ENCODE measurements at regions not wholly inside any gene's neighbourhood (a gene's known extent, or its start where the extent isn't known, plus 50 kb on each side); places are given as distances from the start of the nearest gene placed in this dataset.

GRCh38 chr2:18208956-18209355 is 330.5 kb downstream of the KCNS3 start:
- POLR2A ChIA-PET: no interaction called here

GRCh38 chr2:18200771-18201170 is 322.3 kb downstream of the KCNS3 start:
- no peak for DNase-seq (ENCODE audit: extremely low spot score)
- POLR2A ChIA-PET: no interaction called here
- no peak for TF ChIP-seq FOXM1 (IDR thresholded peaks at IDR 0.05; ENCODE audit: borderline replicate concordance)
- TF ChIP-seq FOXK2 (IDR thresholded peaks at IDR 0.05): no peak
- no peak for TF ChIP-seq SP1 (IDR thresholded peaks at IDR 0.05)
- TF ChIP-seq TARDBP (IDR thresholded peaks at IDR 0.05): no peak
- CTCF ChIA-PET: no interaction called here

More at GRCh38 chr2:18208956-18209355, 330.5 kb downstream of the KCNS3 start:
- DNase-seq (ENCODE audit: extremely low spot score): no peak
- TF ChIP-seq L3MBTL2 (conservative IDR thresholded peaks at IDR 0.05): no peak
- TF ChIP-seq TARDBP (IDR thresholded peaks at IDR 0.05): no peak
- no peak for TF ChIP-seq SUZ12 (IDR thresholded peaks at IDR 0.05)
- no peak for TF ChIP-seq ELF4 (IDR thresholded peaks at IDR 0.05)
- CTCF ChIA-PET: no interaction called here

- DNase-seq (ENCODE audit: extremely low spot score): no peak
- ChIA-PET CTCF (no interaction called here), POLR2A (no interaction called here)
- TF ChIP-seq LEF1 (IDR thresholded peaks at IDR 0.05; ENCODE audit: borderline replicate concordance) (no peak), HDGF (IDR thresholded peaks at IDR 0.05; ENCODE audit: borderline replicate concordance) (no peak), TARDBP (IDR thresholded peaks at IDR 0.05) (no peak), SP1 (IDR thresholded peaks at IDR 0.05) (no peak), BHLHE40 (IDR thresholded peaks at IDR 0.05; ENCODE audit: borderline replicate concordance) (no peak)
Measured at GRCh38 chr2:18198677-18199076, 320.2 kb downstream of the KCNS3 start.

- POLR2A ChIA-PET: no interaction called here
- no peak for DNase-seq (ENCODE audit: extremely low spot score)
- TF ChIP-seq LEF1 (IDR thresholded peaks at IDR 0.05; ENCODE audit: borderline replicate concordance) (no peak), NFRKB (IDR thresholded peaks at IDR 0.05) (no peak), BHLHE40 (IDR thresholded peaks at IDR 0.05; ENCODE audit: borderline replicate concordance) (no peak), ELF4 (IDR thresholded peaks at IDR 0.05) (no peak), SUZ12 (IDR thresholded peaks at IDR 0.05) (no peak), FOXA1 (IDR thresholded peaks at IDR 0.05) (no peak), TARDBP (IDR thresholded peaks at IDR 0.05) (no peak), ZNF384 (IDR thresholded peaks at IDR 0.05) (no peak), PKNOX1 (IDR thresholded peaks at IDR 0.05) (no peak), CTBP1 (IDR thresholded peaks at IDR 0.05; ENCODE audit: borderline replicate concordance) (no peak)
- CTCF ChIA-PET: no interaction called here
Measured at GRCh38 chr2:18194161-18194560, 315.7 kb downstream of the KCNS3 start.

- DNase-seq (ENCODE audit: extremely low spot score): no peak
- no peak for TF ChIP-seq CTBP1 (IDR thresholded peaks at IDR 0.05; ENCODE audit: borderline replicate concordance)
- no peak for TF ChIP-seq ELF4 (IDR thresholded peaks at IDR 0.05)
- TF ChIP-seq BHLHE40 (IDR thresholded peaks at IDR 0.05; ENCODE audit: borderline replicate concordance): no peak
- no peak for TF ChIP-seq TARDBP (IDR thresholded peaks at IDR 0.05)
- no peak for TF ChIP-seq SP1 (IDR thresholded peaks at IDR 0.05)
- no peak for TF ChIP-seq HDGF (IDR thresholded peaks at IDR 0.05; ENCODE audit: borderline replicate concordance)
- no peak for TF ChIP-seq SUZ12 (IDR thresholded peaks at IDR 0.05)
- TF ChIP-seq L3MBTL2 (conservative IDR thresholded peaks at IDR 0.05): no peak
- no peak for TF ChIP-seq ARNT (IDR thresholded peaks at IDR 0.05)
- no peak for TF ChIP-seq FOXM1 (IDR thresholded peaks at IDR 0.05; ENCODE audit: borderline replicate concordance)
- no peak for TF ChIP-seq FOXA1 (IDR thresholded peaks at IDR 0.05)
- TF ChIP-seq FOXK2 (IDR thresholded peaks at IDR 0.05): no peak
- TF ChIP-seq NFRKB (IDR thresholded peaks at IDR 0.05): no peak
- TF ChIP-seq ZNF384 (IDR thresholded peaks at IDR 0.05): no peak
- no peak for TF ChIP-seq LEF1 (IDR thresholded peaks at IDR 0.05; ENCODE audit: borderline replicate concordance)
- no peak for TF ChIP-seq PKNOX1 (IDR thresholded peaks at IDR 0.05)
- POLR2A ChIA-PET: no interaction called here
- CTCF ChIA-PET: no interaction called here
Measured at GRCh38 chr2:18186816-18187613, 308.5 kb downstream of the KCNS3 start.

- POLR2A ChIA-PET: no interaction called here
- CTCF ChIA-PET: no interaction called here
- TF ChIP-seq ARNT (IDR thresholded peaks at IDR 0.05) (no peak), FOXA1 (IDR thresholded peaks at IDR 0.05) (no peak), TARDBP (IDR thresholded peaks at IDR 0.05) (no peak), PKNOX1 (IDR thresholded peaks at IDR 0.05) (no peak), HDGF (IDR thresholded peaks at IDR 0.05; ENCODE audit: borderline replicate concordance) (no peak), ELF4 (IDR thresholded peaks at IDR 0.05) (no peak), LEF1 (IDR thresholded peaks at IDR 0.05; ENCODE audit: borderline replicate concordance) (no peak), ZNF384 (IDR thresholded peaks at IDR 0.05) (no peak), L3MBTL2 (conservative IDR thresholded peaks at IDR 0.05) (no peak), SP1 (IDR thresholded peaks at IDR 0.05) (no peak), BHLHE40 (IDR thresholded peaks at IDR 0.05; ENCODE audit: borderline replicate concordance) (no peak), NFRKB (IDR thresholded peaks at IDR 0.05) (no peak), SUZ12 (IDR thresholded peaks at IDR 0.05) (no peak), CTBP1 (IDR thresholded peaks at IDR 0.05; ENCODE audit: borderline replicate concordance) (no peak), FOXK2 (IDR thresholded peaks at IDR 0.05) (no peak), FOXM1 (IDR thresholded peaks at IDR 0.05; ENCODE audit: borderline replicate concordance) (no peak)
- no peak for DNase-seq (ENCODE audit: extremely low spot score)
Measured at GRCh38 chr2:18182861-18183260, 304.4 kb downstream of the KCNS3 start.
